ENCODE measurements at regions not wholly inside any gene's neighbourhood (a gene's known extent, or its start where the extent isn't known, plus 50 kb on each side); places are given as distances from the start of the nearest gene placed in this dataset.

- Histone ChIP-seq H3K27ac (no peak overlapping the region), H3K9me3 (peaks cover 0 to 8% (median 0%) of the 10 kb centered on the region in 11 donors), H3K36me3 (no peaks in the 10 kb centered on the region), H3K27me3 (no peaks in the 10 kb centered on the region), H3K4me3 (no peak overlapping the region), H3K4me1 (peaks cover 0 to under 1% (median 0%) of the 10 kb centered on the region in 9 donors)
- ATAC-seq, result no peak
- intact Hi-C loops (cut with DNase I), result no loop called here
- TF ChIP-seq CTCF (IDR thresholded peaks at IDR 0.05), result no peak
- DNase-seq, result no peak
- 78 to 79% methylated on average over 2 of the region's 2 CpGs for WGBS, 2 donors
Measured at GRCh38 chr9:115972843-115973595, 180.6 kb upstream of the PAPPA start.

DNA sequence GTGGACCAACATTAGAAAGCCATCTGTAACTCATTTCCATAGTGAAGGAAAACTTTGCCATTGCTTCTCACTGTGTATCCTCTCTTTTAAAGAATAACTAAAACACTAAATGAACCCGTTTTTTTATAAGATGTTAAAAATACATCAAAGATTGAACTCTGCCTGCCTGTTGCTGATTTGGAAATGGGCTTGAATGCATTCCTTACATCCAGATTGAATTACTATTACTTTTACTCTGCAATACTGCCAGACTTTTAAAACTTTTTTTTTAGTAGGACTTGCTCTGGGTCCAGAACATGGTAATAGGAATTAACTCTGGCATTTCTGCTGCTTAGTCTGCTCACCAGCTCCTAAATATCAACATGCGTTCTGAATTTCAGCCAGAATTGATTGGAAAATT, 176.8 kb upstream of the PAPPA start:
- Histone ChIP-seq H3K9me3 (peaks cover 0 to 8% (median 0%) of the 10 kb centered on the region in 11 donors), H3K36me3 (no peaks in the 10 kb centered on the region), H3K4me3 (no peak overlapping the region), H3K27ac (no peak overlapping the region), H3K27me3 (no peaks in the 10 kb centered on the region), H3K4me1 (peaks cover 0 to 9% (median 0%) of the 10 kb centered on the region in 9 donors)
- no peak for DNase-seq
- intact Hi-C loops (cut with DNase I), result no loop called here
- TF ChIP-seq CTCF (IDR thresholded peaks at IDR 0.05), result no peak
- WGBS, 2 donors, result 82 to 83% methylated on average over 2 of the region's 2 CpGs
- ATAC-seq, result no peak

DNA sequence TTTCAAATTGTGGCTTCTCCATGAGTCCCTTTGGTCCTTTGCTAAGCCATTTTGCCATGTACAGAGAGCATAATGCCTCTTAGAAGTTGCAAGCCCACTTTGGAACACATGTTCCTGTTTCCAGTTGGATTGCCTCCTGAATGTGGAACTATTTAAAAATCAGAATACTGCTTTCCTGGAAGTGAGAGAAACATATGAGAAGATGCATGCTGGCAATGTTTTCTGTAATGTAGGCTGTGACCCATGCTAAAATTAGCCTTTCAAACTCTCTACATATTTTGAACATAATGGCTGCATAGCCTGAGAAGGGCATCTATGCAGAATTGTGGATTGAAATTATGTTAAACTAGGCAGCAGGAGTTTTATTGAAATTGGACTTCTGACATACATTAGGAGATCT, 175.5 kb upstream of the PAPPA start:
- no peak overlapping the region for H3K4me3 ChIP-seq
- TF ChIP-seq CTCF (IDR thresholded peaks at IDR 0.05), result no peak
- DNase-seq (no peak), ATAC-seq (no peak)
- no peaks in the 10 kb centered on the region for H3K36me3 ChIP-seq
- no peaks in the 10 kb centered on the region for H3K27me3 ChIP-seq
- H3K9me3 ChIP-seq, result peaks cover 0 to 8% (median 0%) of the 10 kb centered on the region in 11 donors
- intact Hi-C loops (cut with DNase I), result no loop called here
- no peak overlapping the region for H3K27ac ChIP-seq
- H3K4me1 ChIP-seq, result peaks cover 0 to 9% (median 0%) of the 10 kb centered on the region in 9 donors

- H3K9me3 ChIP-seq, result peaks cover 0 to 8% (median 0%) of the 10 kb centered on the region in 11 donors
- intact Hi-C loops (cut with DNase I), result no loop called here
- no peaks in the 10 kb centered on the region for H3K36me3 ChIP-seq
- ATAC-seq, result no peak
- H3K27me3 ChIP-seq, result no peaks in the 10 kb centered on the region
- no peak for TF ChIP-seq CTCF (IDR thresholded peaks at IDR 0.05)
- no peak overlapping the region for H3K4me3 ChIP-seq
- 47 to 55% methylated on average over 3 of the region's 3 CpGs for WGBS, 2 donors
- H3K4me1 ChIP-seq, result peaks cover 0 to 9% (median 0%) of the 10 kb centered on the region in 9 donors
- DNase-seq, result no peak
- no peak overlapping the region for H3K27ac ChIP-seq
Measured at GRCh38 chr9:115978659-115979096, 174.9 kb upstream of the PAPPA start.
